Thyroid gland (tissue), 4 donors: ENCODE measurements at regions not wholly inside any gene's neighbourhood (a gene's known extent, or its start where the extent isn't known, plus 50 kb on each side); places are given as distances from the start of the nearest gene placed in this dataset.

ENCODE experiments used
- POLR2A ChIP-seq, 2 donors: fragments of 450-650 bp; IDR thresholded peaks; one replicate each; pipeline ENCODE4 v1.6.1; 2017; ENCODE audit warnings: antibody characterized with exemption in 2 of 2, mild to moderate bottlenecking in 2 of 2, moderate library complexity in 1 of 2
- TF ChIP-seq, protein P1 (sequence below), 6 experiments: fragments of 200-600 bp in 3 of 6; fragments of 450-650 bp in 3 of 6; sonication (generic) in 3 of 6; IDR thresholded peaks; one replicate each; pipeline ENCODE4 v1.5.1; 2016 to 2019; ENCODE audit warnings: antibody characterized with exemption in 6 of 6, mild to moderate bottlenecking in 2 of 6, inconsistent platforms in 1 of 6, moderate library complexity in 1 of 6

DNA sequence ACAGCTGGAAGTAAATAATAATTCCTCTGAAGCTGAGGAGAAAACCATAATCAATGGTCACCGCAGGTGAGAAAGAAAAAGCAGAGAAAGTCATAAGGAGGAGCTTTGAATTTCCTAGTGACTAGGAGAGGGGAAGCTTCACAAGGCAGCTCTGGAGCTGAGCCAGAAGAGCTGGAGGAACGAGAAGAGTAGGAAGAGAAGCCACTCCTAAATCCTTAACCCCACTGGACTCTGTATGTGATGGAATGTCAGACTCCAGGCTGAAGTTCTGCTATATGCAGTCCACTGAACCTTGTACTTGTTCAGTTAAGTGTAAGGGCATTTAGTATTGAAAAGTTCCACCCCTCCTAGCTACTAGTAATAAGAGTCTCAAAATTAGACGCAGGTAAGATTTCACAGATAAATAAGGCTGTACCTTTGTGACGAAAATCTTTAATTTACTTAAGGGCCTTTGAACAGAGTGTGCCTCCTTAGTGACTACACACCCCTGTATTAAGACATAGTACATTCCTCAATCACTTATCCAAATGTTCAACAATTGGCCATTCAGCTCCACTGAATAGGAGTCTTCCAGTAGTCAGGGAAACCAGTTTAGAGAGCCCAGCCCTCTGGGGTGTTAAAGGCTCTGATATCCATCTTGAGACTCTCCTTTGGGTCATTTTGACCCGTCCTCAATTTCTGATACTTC lies 71.4 kb upstream of the UFL1 start:
- TF ChIP-seq, protein P1, sequence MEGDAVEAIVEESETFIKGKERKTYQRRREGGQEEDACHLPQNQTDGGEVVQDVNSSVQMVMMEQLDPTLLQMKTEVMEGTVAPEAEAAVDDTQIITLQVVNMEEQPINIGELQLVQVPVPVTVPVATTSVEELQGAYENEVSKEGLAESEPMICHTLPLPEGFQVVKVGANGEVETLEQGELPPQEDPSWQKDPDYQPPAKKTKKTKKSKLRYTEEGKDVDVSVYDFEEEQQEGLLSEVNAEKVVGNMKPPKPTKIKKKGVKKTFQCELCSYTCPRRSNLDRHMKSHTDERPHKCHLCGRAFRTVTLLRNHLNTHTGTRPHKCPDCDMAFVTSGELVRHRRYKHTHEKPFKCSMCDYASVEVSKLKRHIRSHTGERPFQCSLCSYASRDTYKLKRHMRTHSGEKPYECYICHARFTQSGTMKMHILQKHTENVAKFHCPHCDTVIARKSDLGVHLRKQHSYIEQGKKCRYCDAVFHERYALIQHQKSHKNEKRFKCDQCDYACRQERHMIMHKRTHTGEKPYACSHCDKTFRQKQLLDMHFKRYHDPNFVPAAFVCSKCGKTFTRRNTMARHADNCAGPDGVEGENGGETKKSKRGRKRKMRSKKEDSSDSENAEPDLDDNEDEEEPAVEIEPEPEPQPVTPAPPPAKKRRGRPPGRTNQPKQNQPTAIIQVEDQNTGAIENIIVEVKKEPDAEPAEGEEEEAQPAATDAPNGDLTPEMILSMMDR (IDR thresholded peaks at IDR 0.05) = no peak
- peak in 1 of 2 donors; percentile 11 for TF ChIP-seq POLR2A (IDR thresholded peaks at IDR 0.05)
